ENCODE measurements at regions not wholly inside any gene's neighbourhood (a gene's known extent, or its start where the extent isn't known, plus 50 kb on each side); places are given as distances from the start of the nearest gene placed in this dataset.

- DNase-seq (no peak), ATAC-seq (ENCODE audit: low read depth) (no peak)
- TF ChIP-seq RCOR1 (IDR thresholded peaks at IDR 0.05; ENCODE audit: insufficient replicate concordance, low read length) (no peak), RFX5 (IDR thresholded peaks at IDR 0.05; ENCODE audit: low read depth, low read length) (no peak), ELK1 (IDR thresholded peaks at IDR 0.05; ENCODE audit: borderline replicate concordance, low read depth, low read length) (no peak), POLR2A (IDR thresholded peaks at IDR 0.05; ENCODE audit: low read depth, low read length) (no peak), FOS (IDR thresholded peaks at IDR 0.05; ENCODE audit: low read depth, low read length) (no peak), RAD21 (IDR thresholded peaks at IDR 0.05; ENCODE audit: low read length) (no peak), NFE2L2 (IDR thresholded peaks at IDR 0.05; ENCODE audit: low read depth, low read length) (no peak), CHD1 (IDR thresholded peaks at IDR 0.05; ENCODE audit: low read depth, low read length) (no peak), BHLHE40 (IDR thresholded peaks at IDR 0.05; ENCODE audit: low read depth, low read length) (no peak), SMC3 (IDR thresholded peaks at IDR 0.05; ENCODE audit: low read depth, low read length) (no peak), CEBPB (IDR thresholded peaks at IDR 0.05; ENCODE audit: low read depth, low read length) (no peak), USF2 (IDR thresholded peaks at IDR 0.05; ENCODE audit: low read depth, low read length) (no peak), CTCF (conservative IDR thresholded peaks at IDR 0.05; ENCODE audit: low read depth, low read length) (no peak), MAFK (IDR thresholded peaks at IDR 0.05; ENCODE audit: low read depth, low read length) (no peak), MAZ (IDR thresholded peaks at IDR 0.05; ENCODE audit: borderline replicate concordance, low read depth, low read length) (no peak), MXI1 (IDR thresholded peaks at IDR 0.05; ENCODE audit: borderline replicate concordance, low read depth, low read length) (no peak)
- Histone ChIP-seq H3K56ac (ENCODE audit: extremely low read depth, insufficient read depth, low read length) (no peak overlapping the region), H2AFZ (replicated peaks; ENCODE audit: low read length, poor library complexity) (no peak overlapping the region), H2AK9ac (replicated peaks; ENCODE audit: low read depth, low read length, poor library complexity) (no peak overlapping the region), H3K27me3 (ENCODE audit: control insufficient read depth, insufficient read depth, low read length) (no peaks in the 10 kb centered on the region), H3K23ac (ENCODE audit: low read depth, low read length) (no peak overlapping the region), H2AK5ac (ENCODE audit: low read depth, low read length) (no peak overlapping the region), H2BK120ac (ENCODE audit: low read depth, low read length) (no peak overlapping the region), H3K9ac (ENCODE audit: low read depth, low read length) (no peak overlapping the region), H2BK15ac (ENCODE audit: low read depth, low read length) (no peak overlapping the region), H3K9me3 (ENCODE audit: control insufficient read depth, insufficient read depth, low read length) (no peaks in the 10 kb centered on the region; the same call in 1 of the 2 replicates), H4K5ac (ENCODE audit: low read depth, low read length) (no peak overlapping the region), H3K4me3 (ENCODE audit: insufficient read depth, low read depth, low read length) (no peak overlapping the region), H2BK5ac (ENCODE audit: low read depth, low read length, poor library complexity, severe bottlenecking) (no peak overlapping the region), H4K20me1 (ENCODE audit: insufficient read depth, low read length) (no peaks in the 10 kb centered on the region), H3K79me1 (ENCODE audit: low read depth in 1 of 2, low read length in 2 of 2) (no peaks in the 10 kb centered on the region), H4K8ac (ENCODE audit: low read depth in 2 of 2, low read length in 2 of 2) (no peak overlapping the region), H3K14ac (replicated peaks; ENCODE audit: low read depth, low read length) (no peak overlapping the region), H2BK20ac (ENCODE audit: low read depth, low read length) (no peak overlapping the region), H3K27ac (ENCODE audit: insufficient read depth, low read length) (no peak overlapping the region), H3K4me1 (ENCODE audit: control insufficient read depth, insufficient read depth, low read length) (no peaks in the 10 kb centered on the region), H3K4ac (ENCODE audit: low read depth, low read length) (no peak overlapping the region), H3K36me3 (ENCODE audit: control insufficient read depth, insufficient read depth, low read length) (no peaks in the 10 kb centered on the region), H3K9me1 (ENCODE audit: insufficient read depth, low read length) (no peaks in the 10 kb centered on the region), H4K91ac (ENCODE audit: insufficient read depth, low read depth, low read length) (no peak overlapping the region), H3K4me2 (ENCODE audit: low read depth, low read length) (no peak overlapping the region), H3K18ac (ENCODE audit: low read depth, low read length) (no peak overlapping the region)
- dilution Hi-C loops (cut with HindIII; ENCODE audit: low sequenced_read_pairs, unreplicated experiment) = no loop called here
- ChIA-PET POLR2A (ENCODE audit: unreplicated experiment) (no interaction called here), CTCF (interaction anchor here (1.2 kb wide), 1 partner anchor 9 kb away, joined by 4 read pairs; no protein-coding TSS in a partner anchor)
- BruUV-seq (replicated peaks) = no TSS peak
- intact Hi-C loops (cut with micrococcal nuclease) = no loop called here
- in situ Hi-C loops (cut with MboI; ENCODE audit: low sequenced_read_pairs) = no loop called here
- WGBS, 2 experiments (ENCODE audit: extremely low coverage in 2 of 2, insufficient read length in 1 of 2) = no CpG with 5 or more reads among the region's 4 CpGs
Observed at GRCh38 chr4:102168580-102168979, 176.7 kb downstream of the SLC39A8 start.
